ENCODE measurements at regions not wholly inside any gene's neighbourhood (a gene's known extent, or its start where the extent isn't known, plus 50 kb on each side); places are given as distances from the start of the nearest gene placed in this dataset.

GRCh38 chr6:104573350-104573749 is 286.4 kb downstream of the HACE1 start:
- DNase-seq, result no peak
- Histone ChIP-seq H3K4me3 (no peak overlapping the region), H3K9me3 (no peaks in the 10 kb centered on the region), H3K4me1 (ENCODE audit: low read depth) (no peaks in the 10 kb centered on the region), H3K36me3 (ENCODE audit: low read depth) (no peaks in the 10 kb centered on the region)
- TF ChIP-seq, protein P1, sequence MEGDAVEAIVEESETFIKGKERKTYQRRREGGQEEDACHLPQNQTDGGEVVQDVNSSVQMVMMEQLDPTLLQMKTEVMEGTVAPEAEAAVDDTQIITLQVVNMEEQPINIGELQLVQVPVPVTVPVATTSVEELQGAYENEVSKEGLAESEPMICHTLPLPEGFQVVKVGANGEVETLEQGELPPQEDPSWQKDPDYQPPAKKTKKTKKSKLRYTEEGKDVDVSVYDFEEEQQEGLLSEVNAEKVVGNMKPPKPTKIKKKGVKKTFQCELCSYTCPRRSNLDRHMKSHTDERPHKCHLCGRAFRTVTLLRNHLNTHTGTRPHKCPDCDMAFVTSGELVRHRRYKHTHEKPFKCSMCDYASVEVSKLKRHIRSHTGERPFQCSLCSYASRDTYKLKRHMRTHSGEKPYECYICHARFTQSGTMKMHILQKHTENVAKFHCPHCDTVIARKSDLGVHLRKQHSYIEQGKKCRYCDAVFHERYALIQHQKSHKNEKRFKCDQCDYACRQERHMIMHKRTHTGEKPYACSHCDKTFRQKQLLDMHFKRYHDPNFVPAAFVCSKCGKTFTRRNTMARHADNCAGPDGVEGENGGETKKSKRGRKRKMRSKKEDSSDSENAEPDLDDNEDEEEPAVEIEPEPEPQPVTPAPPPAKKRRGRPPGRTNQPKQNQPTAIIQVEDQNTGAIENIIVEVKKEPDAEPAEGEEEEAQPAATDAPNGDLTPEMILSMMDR (IDR thresholded peaks at IDR 0.05), result no peak
- ATAC-seq, result no peak
- intact Hi-C loops (cut with DNase I, micrococcal nuclease), result no loop called here

GRCh38 chr6:104572901-104573300 is 286.8 kb downstream of the HACE1 start:
- intact Hi-C loops (cut with DNase I, micrococcal nuclease), result no loop called here
- Histone ChIP-seq H3K9me3 (no peaks in the 10 kb centered on the region), H3K4me1 (ENCODE audit: low read depth) (no peaks in the 10 kb centered on the region), H3K4me3 (no peak overlapping the region), H3K36me3 (ENCODE audit: low read depth) (no peaks in the 10 kb centered on the region)
- no peak for ATAC-seq
- DNase-seq, result no peak
- TF ChIP-seq, protein P1 (IDR thresholded peaks at IDR 0.05), result no peak

GRCh38 chr6:104566411-104566810 is 293.3 kb downstream of the HACE1 start:
- H3K9me3 ChIP-seq, result no peaks in the 10 kb centered on the region
- DNase-seq (no peak), ATAC-seq (no peak)
- intact Hi-C loops (cut with DNase I, micrococcal nuclease), result no loop called here
- TF ChIP-seq, protein P1 (IDR thresholded peaks at IDR 0.05), result no peak
- no peaks in the 10 kb centered on the region for H3K36me3 ChIP-seq (ENCODE audit: low read depth)
- no peak overlapping the region for H3K4me3 ChIP-seq
- no peaks in the 10 kb centered on the region for H3K4me1 ChIP-seq (ENCODE audit: low read depth)

GRCh38 chr6:104563306-104563705 is 296.4 kb downstream of the HACE1 start:
- DNase-seq, result no peak
- TF ChIP-seq, protein P1 (IDR thresholded peaks at IDR 0.05), result no peak
- Histone ChIP-seq H3K4me1 (ENCODE audit: low read depth) (no peaks in the 10 kb centered on the region), H3K9me3 (no peaks in the 10 kb centered on the region), H3K36me3 (ENCODE audit: low read depth) (no peaks in the 10 kb centered on the region), H3K4me3 (no peak overlapping the region)
- ATAC-seq, result no peak
- intact Hi-C loops (cut with DNase I, micrococcal nuclease), result no loop called here

DNA sequence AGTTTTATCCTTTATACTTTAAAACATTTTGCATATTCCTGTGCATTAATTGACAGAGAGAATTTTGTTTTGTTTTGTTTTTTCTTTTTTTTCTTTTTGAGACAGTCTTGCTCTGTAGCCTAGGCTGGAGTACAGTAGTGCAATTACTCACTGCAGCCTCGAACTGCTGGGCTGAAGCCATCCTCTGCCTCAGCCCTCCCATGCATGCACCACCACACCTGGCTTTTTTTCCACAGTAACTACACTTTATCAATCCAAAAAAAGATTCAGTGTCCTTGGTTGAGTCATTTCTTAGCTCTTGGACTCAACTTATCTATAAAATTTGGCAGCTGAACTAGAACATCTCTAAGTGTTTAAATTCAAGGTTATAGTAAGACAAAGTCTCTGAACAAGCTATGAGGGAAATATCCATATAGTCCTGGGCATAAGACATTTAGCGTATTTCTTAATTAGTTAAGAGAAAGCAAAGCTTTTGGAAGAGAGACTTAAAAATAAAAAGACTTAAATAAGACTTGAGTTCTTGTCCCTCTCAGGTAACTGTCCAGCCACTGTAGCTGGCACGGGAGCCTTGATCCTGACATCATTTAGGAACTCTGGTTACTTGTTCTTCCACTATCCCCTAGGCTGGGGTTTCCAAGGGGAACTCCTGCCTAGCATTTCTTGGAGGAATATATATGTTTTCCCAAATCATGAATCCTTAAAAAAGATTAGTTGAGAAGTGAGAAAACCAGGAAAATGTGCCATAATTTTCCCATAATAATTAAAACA is 300.1 kb downstream of the HACE1 start:
- DNase-seq (no peak), ATAC-seq (no peak)
- intact Hi-C loops (cut with DNase I, micrococcal nuclease), result no loop called here
- Histone ChIP-seq H3K36me3 (ENCODE audit: low read depth) (no peaks in the 10 kb centered on the region), H3K9me3 (no peaks in the 10 kb centered on the region), H3K4me1 (ENCODE audit: low read depth) (no peaks in the 10 kb centered on the region), H3K4me3 (no peak overlapping the region)
- TF ChIP-seq, protein P1 (IDR thresholded peaks at IDR 0.05), result no peak

Data from mucosa of descending colon (tissue), 3 donors.